Tibial artery (tissue), 4 donors: ENCODE measurements at regions not wholly inside any gene's neighbourhood (a gene's known extent, or its start where the extent isn't known, plus 50 kb on each side); places are given as distances from the start of the nearest gene placed in this dataset.

ENCODE experiments used
- DNase-seq, 2 donors: peaks; one replicate each; pipeline ENCODE4 v3.0.0-alpha.2; 2019
- H3K27ac ChIP-seq, 2 donors: fragments of 200-600 bp; sonication (generic) in 1 of 2; 1 replicate in 1 of 2; 2 replicates in 1 of 2; pipeline ENCODE4 v1.5.1; 2018 to 2019; ENCODE audit warnings: mild to moderate bottlenecking in 1 of 2
- H3K27me3 ChIP-seq, 2 donors: fragments of 200-600 bp; sonication (generic) in 1 of 2; one replicate each; pipeline versions ENCODE4 v1.5.1 to v1.6.0; 2016 to 2019
- H3K36me3 ChIP-seq, 3 donors: fragments of 200-600 bp; sonication (generic) in 2 of 3; one replicate each; pipeline ENCODE4 v1.5.1; 2016 to 2019; ENCODE audit warnings: mild to moderate bottlenecking in 2 of 3
- H3K4me1 ChIP-seq, 4 donors: fragments of 200-600 bp; sonication (generic) in 2 of 4; 1 replicate in 3 of 4; 2 replicates in 1 of 4; pipeline ENCODE4 v1.5.1; 2016 to 2019
- H3K4me3 ChIP-seq, 2 donors: fragments of 200-600 bp; sonication (generic) in 1 of 2; 1 replicate in 1 of 2; 2 replicates in 1 of 2; pipeline ENCODE4 v1.5.1; 2018 to 2019; ENCODE audit warnings: mild to moderate bottlenecking in 2 of 2
- H3K9me3 ChIP-seq, 3 donors: fragments of 200-600 bp; sonication (generic) in 1 of 3; one replicate each; pipeline ENCODE4 v1.5.1; 2016 to 2019
- CTCF ChIP-seq, 2 experiments: fragments of 200-600 bp in 1 of 2; fragments of 450-650 bp in 1 of 2; IDR thresholded peaks; one replicate each; pipeline ENCODE4 v1.5.1; 2017 to 2019; ENCODE audit warnings: antibody characterized with exemption in 2 of 2, mild to moderate bottlenecking in 1 of 2, moderate library complexity in 1 of 2
- intact Hi-C: fragments of 100-400 bp; cut with DNase I; formaldehyde crosslinking; loops from one replicate; pipeline ENCODE4 v1.15.0; 2023; ENCODE audit warnings: low total_unique reads

DNA sequence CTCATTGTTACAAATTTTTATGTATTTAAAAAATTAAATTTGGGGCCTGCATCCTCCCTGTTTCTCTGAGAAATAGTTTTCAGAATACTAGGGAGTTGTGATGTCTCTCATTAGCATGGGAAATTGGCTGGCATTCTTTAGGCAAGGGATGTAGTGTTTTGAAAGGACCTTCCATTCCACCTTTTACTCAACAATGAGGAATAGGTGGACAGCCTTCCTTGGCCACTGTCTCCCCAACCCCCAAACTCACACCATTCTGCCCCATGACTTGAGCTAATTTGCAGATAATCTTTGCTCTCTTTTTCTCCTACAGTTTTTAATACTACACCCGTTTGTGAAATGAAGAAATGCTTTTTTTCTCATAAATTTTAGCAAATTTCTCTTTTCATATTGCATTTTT, 244.6 kb upstream of the SPRY2 start:
- intact Hi-C loops = no loop called here
- Histone ChIP-seq H3K9me3 (no peaks in the 10 kb centered on the region), H3K27ac (no peak overlapping the region), H3K4me3 (no peak overlapping the region), H3K27me3 (no peaks in the 10 kb centered on the region), H3K4me1 (no peaks in the 10 kb centered on the region), H3K36me3 (no peaks in the 10 kb centered on the region)
- DNase-seq = no peak
- TF ChIP-seq CTCF (IDR thresholded peaks at IDR 0.05) = no peak

DNA sequence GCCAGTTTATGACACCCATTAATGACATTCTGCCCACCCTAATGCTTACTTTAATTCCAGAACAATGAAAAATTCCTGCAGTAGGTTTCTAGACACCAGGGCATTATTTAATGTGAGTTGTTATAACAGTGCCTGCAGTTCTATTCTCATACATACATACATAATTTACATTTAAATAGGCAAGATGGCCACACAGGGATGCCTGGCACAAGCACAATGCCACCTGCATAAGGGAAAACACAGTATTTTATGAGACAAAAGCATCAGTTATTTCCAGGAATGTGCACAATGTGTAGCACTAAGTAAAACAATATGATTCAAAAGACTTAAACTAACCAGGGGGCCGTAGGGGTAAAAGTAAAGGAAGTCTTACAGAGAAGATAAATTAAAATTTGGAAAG, 243.9 kb upstream of the SPRY2 start:
- Histone ChIP-seq H3K27me3 (no peaks in the 10 kb centered on the region), H3K4me3 (no peak overlapping the region), H3K9me3 (no peaks in the 10 kb centered on the region), H3K27ac (no peak overlapping the region), H3K36me3 (no peaks in the 10 kb centered on the region), H3K4me1 (no peaks in the 10 kb centered on the region)
- TF ChIP-seq CTCF (IDR thresholded peaks at IDR 0.05) = no peak
- DNase-seq = no peak
- intact Hi-C loops = no loop called here

- Histone ChIP-seq H3K9me3 (no peaks in the 10 kb centered on the region), H3K27me3 (no peaks in the 10 kb centered on the region), H3K4me1 (no peaks in the 10 kb centered on the region), H3K36me3 (no peaks in the 10 kb centered on the region), H3K4me3 (no peak overlapping the region), H3K27ac (no peak overlapping the region)
- TF ChIP-seq CTCF (IDR thresholded peaks at IDR 0.05) = no peak
- intact Hi-C loops = no loop called here
- no peak for DNase-seq
These were observed 243.4 kb upstream of the SPRY2 start for GRCh38 chr13:80584306-80584705.

DNA sequence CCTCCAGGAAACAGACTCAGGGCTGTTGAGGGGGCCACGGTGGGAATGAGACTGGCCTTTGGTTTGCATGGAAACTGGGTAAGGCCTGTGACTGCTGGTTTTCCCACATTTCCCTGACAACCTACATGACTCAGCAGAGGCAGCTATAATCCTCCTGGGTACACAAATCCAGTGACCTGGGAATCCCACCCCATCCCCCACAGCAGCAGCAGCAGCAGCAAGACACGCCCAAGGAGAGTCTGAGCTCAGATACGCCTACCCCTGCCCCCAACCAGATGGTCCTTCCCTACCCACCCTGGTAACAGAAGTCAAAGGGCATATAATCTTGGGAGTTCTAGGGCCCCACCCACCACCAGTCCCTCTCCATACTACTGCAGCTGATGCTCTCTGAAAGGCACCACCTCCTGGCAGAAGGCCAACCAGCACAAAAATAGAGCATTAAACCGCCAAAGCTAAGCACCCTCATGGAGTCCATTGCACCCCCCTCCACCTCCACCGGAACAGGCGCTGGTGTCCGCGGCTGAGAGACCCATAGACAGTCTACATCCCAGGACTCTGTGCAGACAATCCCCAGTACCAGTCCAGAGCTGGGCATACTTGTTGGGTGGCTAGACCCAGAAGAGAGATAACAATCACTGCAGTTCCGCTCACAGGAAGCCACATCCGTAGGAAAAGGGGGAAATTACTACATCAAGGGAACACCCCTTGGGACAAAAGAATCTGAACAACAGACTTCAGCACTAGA, 237.2 kb upstream of the SPRY2 start:
- no peak for DNase-seq
- H3K4me1 ChIP-seq = no peaks in the 10 kb centered on the region
- no peak overlapping the region for H3K27ac ChIP-seq
- no peaks in the 10 kb centered on the region for H3K9me3 ChIP-seq
- intact Hi-C loops = no loop called here
- no peaks in the 10 kb centered on the region for H3K27me3 ChIP-seq
- H3K4me3 ChIP-seq = no peak overlapping the region
- TF ChIP-seq CTCF (IDR thresholded peaks at IDR 0.05) = no peak
- H3K36me3 ChIP-seq = no peaks in the 10 kb centered on the region

DNA sequence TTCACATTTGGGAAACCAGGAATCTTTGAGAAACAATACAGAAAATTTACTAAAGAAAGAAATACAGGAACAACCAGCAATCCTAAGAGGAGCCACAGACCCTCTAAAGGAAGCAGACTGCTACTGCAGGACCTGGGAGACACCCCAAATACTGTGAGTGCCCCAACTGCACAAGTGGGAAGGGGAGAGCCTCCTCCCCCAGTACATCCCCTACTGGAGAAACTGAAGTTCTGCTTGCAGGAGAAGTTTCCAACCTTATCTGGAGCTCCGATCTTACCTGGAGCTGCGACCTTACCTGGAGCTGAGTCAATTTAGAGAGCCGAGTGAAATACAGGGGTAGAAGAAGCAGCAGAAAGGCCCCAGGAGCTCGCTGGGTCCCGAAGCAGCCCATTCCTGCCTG, 236.4 kb upstream of the SPRY2 start:
- Histone ChIP-seq H3K27me3 (no peaks in the 10 kb centered on the region), H3K9me3 (no peaks in the 10 kb centered on the region), H3K27ac (no peak overlapping the region), H3K4me1 (no peaks in the 10 kb centered on the region), H3K36me3 (no peaks in the 10 kb centered on the region), H3K4me3 (no peak overlapping the region)
- intact Hi-C loops = no loop called here
- no peak for DNase-seq
- no peak for TF ChIP-seq CTCF (IDR thresholded peaks at IDR 0.05)
